Hepatocyte (in vitro differentiated cells): ENCODE measurements at regions not wholly inside any gene's neighbourhood (a gene's known extent, or its start where the extent isn't known, plus 50 kb on each side); places are given as distances from the start of the nearest gene placed in this dataset.
A peak's percentile ranks its signal among the peaks of the same experiment; 100 is the strongest.

ENCODE experiments used
- DNase-seq: peaks from one replicate; pipeline ENCODE4 v3.0.0-alpha.2; 2016; ENCODE audit warnings: low spot score
- H2AFZ ChIP-seq: fragments of 200-600 bp; sonication (generic); 2 replicates; pipeline ENCODE4 v1.6.0; 2016; ENCODE audit warnings: antibody characterized with exemption, mild to moderate bottlenecking
- H3K27ac ChIP-seq: fragments of 200-600 bp; sonication (generic); 2 replicates; pipeline ENCODE4 v1.5.1; 2016; ENCODE audit warnings: mild to moderate bottlenecking
- H3K27me3 ChIP-seq: fragments of 200-600 bp; sonication (generic); 2 replicates; pipeline ENCODE4 v1.6.1; 2016
- H3K36me3 ChIP-seq: fragments of 200-600 bp; sonication (generic); replicated peaks from 2 replicates; pipeline ENCODE4 v1.5.1; 2016; ENCODE audit warnings: low read depth; ENCODE audit not compliant: insufficient read depth
- H3K4me1 ChIP-seq: fragments of 200-600 bp; sonication (generic); 2 replicates; pipeline ENCODE4 v1.5.1; 2016; ENCODE audit warnings: mild to moderate bottlenecking, moderate library complexity; ENCODE audit not compliant: insufficient read depth
- H3K4me2 ChIP-seq: fragments of 200-600 bp; sonication (generic); 2 replicates; pipeline ENCODE4 v1.6.0; 2016
- H3K4me3 ChIP-seq: fragments of 200-600 bp; sonication (generic); 2 replicates; pipeline ENCODE4 v1.5.1; 2016; ENCODE audit warnings: mild to moderate bottlenecking
- H3K79me2 ChIP-seq: fragments of 200-600 bp; sonication (generic); 2 replicates; pipeline ENCODE4 v1.6.0; 2017; ENCODE audit warnings: mild to moderate bottlenecking
- H3K9me2 ChIP-seq: fragments of 200-600 bp; sonication (generic); replicated peaks from 2 replicates; pipeline ENCODE4 v1.6.0; 2017; ENCODE audit warnings: mild to moderate bottlenecking; ENCODE audit not compliant: insufficient read depth
- H3K9me3 ChIP-seq: fragments of 200-600 bp; sonication (generic); 2 replicates; pipeline ENCODE4 v1.5.1; 2016; ENCODE audit warnings: low read depth, mild to moderate bottlenecking
- H4K20me1 ChIP-seq: fragments of 200-600 bp; sonication (generic); 2 replicates; pipeline ENCODE4 v1.6.0; 2016; ENCODE audit warnings: mild to moderate bottlenecking; ENCODE audit not compliant: insufficient read depth, poor library complexity, severe bottlenecking
- EZH2 ChIP-seq: fragments of 200-600 bp; sonication (generic); IDR thresholded peaks from 2 replicates; pipeline ENCODE4 v1.6.1; 2016; ENCODE audit warnings: antibody characterized with exemption, mild to moderate bottlenecking, borderline replicate concordance
- EZH2phosphoT487 ChIP-seq: fragments of 200-600 bp; sonication (generic); IDR thresholded peaks from one replicate; pipeline ENCODE4 v1.6.1; 2018; ENCODE audit warnings: antibody characterized with exemption, mild to moderate bottlenecking, low read depth, moderate library complexity; ENCODE audit not compliant: unreplicated experiment, severe bottlenecking
- WGBS: methylation state at CpG from one replicate; pipeline ENCODE4 v1.1.6; 2016; ENCODE audit warnings: low lambda C conversion rate; ENCODE audit errors: missing lambda C conversion rate; 5-methylcytosine and 5-hydroxymethylcytosine counted together
- TF ChIP-seq, protein P1 (sequence below): fragments of 200-600 bp; sonication (generic); IDR thresholded peaks from 2 replicates; pipeline ENCODE4 v1.5.1; 2016; ENCODE audit warnings: antibody characterized with exemption, mild to moderate bottlenecking; ENCODE audit not compliant: poor library complexity

- Histone ChIP-seq H3K4me3 (no peak overlapping the region), H4K20me1 (no peaks in the 10 kb centered on the region), H3K9me2 (no peaks in the 10 kb centered on the region), H3K9me3 (no peaks in the 10 kb centered on the region), H3K79me2 (no peaks in the 10 kb centered on the region), H3K36me3 (no peaks in the 10 kb centered on the region), H3K27me3 (no peaks in the 10 kb centered on the region), H3K27ac (no peak overlapping the region), H3K4me2 (no peak overlapping the region), H3K4me1 (peaks cover 6% of the 10 kb centered on the region), H2AFZ (no peak overlapping the region)
- 97% methylated on average over 3 of the region's 3 CpGs for WGBS
- TF ChIP-seq, protein P1, sequence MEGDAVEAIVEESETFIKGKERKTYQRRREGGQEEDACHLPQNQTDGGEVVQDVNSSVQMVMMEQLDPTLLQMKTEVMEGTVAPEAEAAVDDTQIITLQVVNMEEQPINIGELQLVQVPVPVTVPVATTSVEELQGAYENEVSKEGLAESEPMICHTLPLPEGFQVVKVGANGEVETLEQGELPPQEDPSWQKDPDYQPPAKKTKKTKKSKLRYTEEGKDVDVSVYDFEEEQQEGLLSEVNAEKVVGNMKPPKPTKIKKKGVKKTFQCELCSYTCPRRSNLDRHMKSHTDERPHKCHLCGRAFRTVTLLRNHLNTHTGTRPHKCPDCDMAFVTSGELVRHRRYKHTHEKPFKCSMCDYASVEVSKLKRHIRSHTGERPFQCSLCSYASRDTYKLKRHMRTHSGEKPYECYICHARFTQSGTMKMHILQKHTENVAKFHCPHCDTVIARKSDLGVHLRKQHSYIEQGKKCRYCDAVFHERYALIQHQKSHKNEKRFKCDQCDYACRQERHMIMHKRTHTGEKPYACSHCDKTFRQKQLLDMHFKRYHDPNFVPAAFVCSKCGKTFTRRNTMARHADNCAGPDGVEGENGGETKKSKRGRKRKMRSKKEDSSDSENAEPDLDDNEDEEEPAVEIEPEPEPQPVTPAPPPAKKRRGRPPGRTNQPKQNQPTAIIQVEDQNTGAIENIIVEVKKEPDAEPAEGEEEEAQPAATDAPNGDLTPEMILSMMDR: no peak
- TF ChIP-seq EZH2 (no peak), EZH2phosphoT487 (no peak)
- no peak for DNase-seq
Measured at GRCh38 chr21:35370071-35370470, 321.0 kb upstream of the RUNX1 start.

GRCh38 chr21:35368326-35368725, 319.2 kb upstream of the RUNX1 start:
- Histone ChIP-seq H3K4me1 (peaks cover 6% of the 10 kb centered on the region), H3K4me2 (no peak overlapping the region), H4K20me1 (no peaks in the 10 kb centered on the region), H3K9me3 (no peaks in the 10 kb centered on the region), H2AFZ (no peak overlapping the region), H3K9me2 (no peaks in the 10 kb centered on the region), H3K36me3 (no peaks in the 10 kb centered on the region), H3K27me3 (no peaks in the 10 kb centered on the region), H3K4me3 (no peak overlapping the region), H3K27ac (no peak overlapping the region), H3K79me2 (no peaks in the 10 kb centered on the region)
- DNase-seq: no peak
- WGBS: 90% methylated on average over 3 of the region's 3 CpGs
- TF ChIP-seq EZH2 (no peak), EZH2phosphoT487 (no peak)
- TF ChIP-seq, protein P1: no peak

- peaks cover 6% of the 10 kb centered on the region for H3K4me1 ChIP-seq
- no peak for DNase-seq
- H3K27me3 ChIP-seq: no peaks in the 10 kb centered on the region
- H3K79me2 ChIP-seq: no peaks in the 10 kb centered on the region
- H3K27ac ChIP-seq: peak overlapping the region; percentile 81
- TF ChIP-seq EZH2: no peak
- no peak for TF ChIP-seq EZH2phosphoT487
- TF ChIP-seq, protein P1: no peak
- H2AFZ ChIP-seq: no peak overlapping the region
- WGBS: 66% methylated on average over 4 of the region's 4 CpGs
- no peaks in the 10 kb centered on the region for H3K9me3 ChIP-seq
- no peaks in the 10 kb centered on the region for H3K36me3 ChIP-seq
- no peak overlapping the region for H3K4me3 ChIP-seq
- H3K4me2 ChIP-seq: no peak overlapping the region
- H4K20me1 ChIP-seq: no peaks in the 10 kb centered on the region
- no peaks in the 10 kb centered on the region for H3K9me2 ChIP-seq
Measured at GRCh38 chr21:35367553-35367952, 318.5 kb upstream of the RUNX1 start.

GRCh38 chr21:35366394-35367080, 317.4 kb upstream of the RUNX1 start:
- Histone ChIP-seq H3K9me3 (no peaks in the 10 kb centered on the region), H3K27me3 (no peaks in the 10 kb centered on the region), H3K4me3 (no peak overlapping the region), H3K79me2 (no peaks in the 10 kb centered on the region), H3K4me2 (peak overlapping the region; percentile 40), H3K9me2 (no peaks in the 10 kb centered on the region), H3K27ac (peak overlapping the region; percentile 81), H3K36me3 (no peaks in the 10 kb centered on the region), H2AFZ (no peak overlapping the region), H4K20me1 (no peaks in the 10 kb centered on the region), H3K4me1 (peaks cover 6% of the 10 kb centered on the region)
- DNase-seq: peak; percentile 45
- TF ChIP-seq EZH2 (no peak), EZH2phosphoT487 (no peak)
- TF ChIP-seq, protein P1: no peak
- 54% methylated on average over 5 of the region's 5 CpGs for WGBS
